Stomach (tissue), 4 donors: ENCODE measurements at regions not wholly inside any gene's neighbourhood (a gene's known extent, or its start where the extent isn't known, plus 50 kb on each side); places are given as distances from the start of the nearest gene placed in this dataset.

ENCODE experiments used
- POLR2A ChIP-seq, 4 donors: fragments of 450-650 bp; IDR thresholded peaks; one replicate each; pipeline ENCODE4 v1.6.1; 2016; ENCODE audit warnings: antibody characterized with exemption in 4 of 4, control low read depth in 2 of 4, mild to moderate bottlenecking in 1 of 4, moderate library complexity in 1 of 4
- TF ChIP-seq, protein P1 (sequence below), 7 experiments: fragments of 450-650 bp in 4 of 7; fragments of 200-600 bp in 3 of 7; sonication (generic) in 3 of 7; IDR thresholded peaks; one replicate each; pipeline ENCODE4 v1.5.1; 2016 to 2019; ENCODE audit warnings: antibody characterized with exemption in 7 of 7, control low read depth in 2 of 7, mild to moderate bottlenecking in 1 of 7

DNA sequence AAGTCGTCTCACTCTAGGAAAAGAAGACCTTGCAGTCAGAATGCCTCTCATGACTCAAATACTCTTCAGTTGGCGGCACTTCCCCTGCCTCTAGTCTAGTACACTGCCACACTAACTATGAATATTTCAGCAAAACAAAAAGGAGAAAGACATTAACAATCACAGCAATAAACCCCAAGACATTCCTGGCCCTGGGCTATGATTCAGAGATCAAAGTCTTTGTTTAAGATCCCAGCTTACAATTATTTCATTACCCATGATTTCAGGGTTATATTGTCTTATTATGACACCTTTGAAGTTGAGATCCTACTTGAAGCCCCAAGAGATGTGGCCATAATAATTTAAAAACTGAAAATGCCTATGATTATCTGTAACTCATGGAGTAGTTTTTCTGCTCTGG is 597.5 kb downstream of the REEP3 start:
- no peak for TF ChIP-seq POLR2A (IDR thresholded peaks at IDR 0.05)
- TF ChIP-seq, protein P1, sequence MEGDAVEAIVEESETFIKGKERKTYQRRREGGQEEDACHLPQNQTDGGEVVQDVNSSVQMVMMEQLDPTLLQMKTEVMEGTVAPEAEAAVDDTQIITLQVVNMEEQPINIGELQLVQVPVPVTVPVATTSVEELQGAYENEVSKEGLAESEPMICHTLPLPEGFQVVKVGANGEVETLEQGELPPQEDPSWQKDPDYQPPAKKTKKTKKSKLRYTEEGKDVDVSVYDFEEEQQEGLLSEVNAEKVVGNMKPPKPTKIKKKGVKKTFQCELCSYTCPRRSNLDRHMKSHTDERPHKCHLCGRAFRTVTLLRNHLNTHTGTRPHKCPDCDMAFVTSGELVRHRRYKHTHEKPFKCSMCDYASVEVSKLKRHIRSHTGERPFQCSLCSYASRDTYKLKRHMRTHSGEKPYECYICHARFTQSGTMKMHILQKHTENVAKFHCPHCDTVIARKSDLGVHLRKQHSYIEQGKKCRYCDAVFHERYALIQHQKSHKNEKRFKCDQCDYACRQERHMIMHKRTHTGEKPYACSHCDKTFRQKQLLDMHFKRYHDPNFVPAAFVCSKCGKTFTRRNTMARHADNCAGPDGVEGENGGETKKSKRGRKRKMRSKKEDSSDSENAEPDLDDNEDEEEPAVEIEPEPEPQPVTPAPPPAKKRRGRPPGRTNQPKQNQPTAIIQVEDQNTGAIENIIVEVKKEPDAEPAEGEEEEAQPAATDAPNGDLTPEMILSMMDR (IDR thresholded peaks at IDR 0.05) = no peak
